T-helper 2 cell treated with Interferon-gamma antibody and Interleukin-4, amounts not matched to agents 5 μg/mL and 100 μg/mL, for 36 hours (primary cell): ENCODE measurements at regions not wholly inside any gene's neighbourhood (a gene's known extent, or its start where the extent isn't known, plus 50 kb on each side); places are given as distances from the start of the nearest gene placed in this dataset.

Experiments
- DNase-seq: peaks from one replicate; pipeline ENCODE4 v3.0.0; 2021; ENCODE audit warnings: low spot score
- H3K27ac Mint-ChIP-seq: one replicate; pipeline ENCODE4 v1.8.0; 2021; ENCODE audit warnings: mild to moderate bottlenecking, mixed read lengths
- H3K27me3 Mint-ChIP-seq: one replicate; pipeline ENCODE4 v1.8.0; 2021; ENCODE audit warnings: low read depth, mixed read lengths
- H3K36me3 Mint-ChIP-seq: one replicate; pipeline ENCODE4 v1.8.0; 2021; ENCODE audit warnings: low read depth, mixed read lengths
- H3K4me1 Mint-ChIP-seq: one replicate; pipeline ENCODE4 v1.8.0; 2021; ENCODE audit warnings: low read depth, mixed read lengths
- H3K4me3 Mint-ChIP-seq: one replicate; pipeline ENCODE4 v1.8.0; 2022; ENCODE audit warnings: mild to moderate bottlenecking, moderate library complexity, mixed read lengths
- H3K9me3 Mint-ChIP-seq: one replicate; pipeline ENCODE4 v1.8.0; 2021; ENCODE audit warnings: mixed read lengths

- Mint-ChIP-seq H3K27me3 (no peaks in the 10 kb centered on the region), H3K27ac (no peak overlapping the region), H3K36me3 (no peaks in the 10 kb centered on the region), H3K4me1 (no peaks in the 10 kb centered on the region), H3K4me3 (no peak overlapping the region), H3K9me3 (no peaks in the 10 kb centered on the region)
- no peak for DNase-seq
These were observed 138.7 kb downstream of the TDRD15 start for GRCh38 chr2:21262426-21262940.

DNA sequence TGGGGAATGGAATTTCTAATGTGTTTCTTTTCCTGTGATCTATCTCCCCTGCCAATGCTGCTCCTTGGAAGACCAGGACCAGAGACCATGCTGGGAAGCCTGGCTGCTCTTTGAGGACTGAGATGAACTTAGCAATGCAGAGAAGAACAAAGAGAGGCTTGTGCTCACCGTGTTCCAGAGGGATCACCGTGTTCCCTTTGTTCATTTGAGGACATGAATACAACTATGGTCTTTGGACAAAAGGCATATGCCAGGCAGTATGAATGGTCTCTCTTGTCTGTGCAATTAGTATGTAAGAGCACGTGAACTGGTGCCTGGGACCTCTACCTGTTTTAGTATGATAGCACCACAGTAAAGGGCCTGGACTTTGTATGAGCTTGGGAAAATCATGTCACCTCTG, 139.9 kb downstream of the TDRD15 start:
- Mint-ChIP-seq H3K27ac (no peak overlapping the region), H3K27me3 (no peaks in the 10 kb centered on the region), H3K36me3 (no peaks in the 10 kb centered on the region), H3K4me1 (no peaks in the 10 kb centered on the region), H3K9me3 (no peaks in the 10 kb centered on the region), H3K4me3 (no peak overlapping the region)
- no peak for DNase-seq

GRCh38 chr2:21265752-21266151, 142.0 kb downstream of the TDRD15 start:
- no peaks in the 10 kb centered on the region for H3K9me3 Mint-ChIP-seq

DNA sequence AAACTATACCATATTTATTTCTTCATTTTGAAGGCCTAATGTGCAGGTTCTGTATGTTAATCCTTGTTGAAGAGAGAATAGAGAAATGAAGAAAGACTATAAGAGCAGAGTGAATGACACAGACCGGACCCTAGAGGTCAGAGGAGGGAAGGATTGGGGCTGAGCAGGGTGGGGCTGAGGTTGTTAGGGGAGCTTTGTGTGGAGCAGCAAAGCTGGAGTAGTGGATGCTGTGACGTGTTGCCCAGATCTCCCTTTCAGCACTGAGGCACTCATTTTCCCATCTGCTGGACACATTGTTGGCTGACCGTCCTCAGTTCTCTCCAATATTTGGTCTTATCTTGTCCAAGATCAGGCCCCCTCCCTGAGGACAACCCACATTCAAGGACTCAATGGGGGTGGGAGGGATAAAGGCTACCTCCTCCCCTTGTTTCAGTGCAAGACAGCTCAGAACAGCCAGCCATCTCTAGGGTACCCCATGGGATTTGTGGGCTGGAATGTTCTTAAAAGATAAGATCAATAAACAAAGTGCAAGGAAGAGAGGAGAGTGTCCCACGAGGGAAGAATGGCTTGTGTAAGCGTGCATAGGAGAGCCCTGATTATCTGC, 143.6 kb downstream of the TDRD15 start:
- Mint-ChIP-seq H3K36me3 (no peaks in the 10 kb centered on the region), H3K9me3 (no peaks in the 10 kb centered on the region), H3K4me1 (no peaks in the 10 kb centered on the region), H3K27ac (no peak overlapping the region), H3K4me3 (no peak overlapping the region), H3K27me3 (no peaks in the 10 kb centered on the region)
- no peak for DNase-seq

More at GRCh38 chr2:21265752-21266151, 142.0 kb downstream of the TDRD15 start:
- no peaks in the 10 kb centered on the region for H3K27me3 Mint-ChIP-seq
- no peak overlapping the region for H3K27ac Mint-ChIP-seq
- no peaks in the 10 kb centered on the region for H3K36me3 Mint-ChIP-seq
- no peak for DNase-seq
- H3K4me1 Mint-ChIP-seq = no peaks in the 10 kb centered on the region
- no peak overlapping the region for H3K4me3 Mint-ChIP-seq

DNA sequence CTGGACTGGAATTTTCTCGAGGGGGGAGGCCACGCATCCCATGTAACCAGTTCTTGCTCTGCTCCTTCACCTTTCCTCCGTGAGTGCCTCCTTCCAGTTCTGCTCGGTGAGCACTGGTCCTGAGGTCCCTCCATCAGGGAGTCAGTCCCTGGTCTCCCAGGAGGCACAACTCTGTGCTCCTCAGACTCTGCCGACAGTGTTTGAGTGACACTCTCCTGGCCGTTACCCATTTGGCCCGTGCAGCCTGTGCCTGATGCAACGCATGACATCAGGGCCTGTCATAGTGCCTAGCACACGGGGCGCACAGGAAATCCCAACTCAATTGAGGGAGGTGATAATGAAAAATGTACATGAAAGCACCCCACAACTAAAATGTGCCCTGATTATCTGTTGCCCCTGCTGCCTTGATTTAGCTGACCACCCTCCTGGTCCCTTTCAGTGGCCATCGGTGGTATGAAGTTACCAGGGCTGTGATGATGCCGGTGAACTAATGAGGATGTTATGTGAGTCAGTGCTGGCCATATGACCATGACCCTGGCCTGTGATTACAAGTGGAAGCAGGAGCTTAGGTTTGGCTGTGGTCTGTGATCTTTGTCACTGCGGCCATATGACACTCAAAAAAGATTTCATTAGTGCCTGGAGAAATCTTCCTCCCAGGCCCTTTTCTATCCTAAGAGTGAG, 144.6 kb downstream of the TDRD15 start:
- Mint-ChIP-seq H3K4me3 (no peak overlapping the region), H3K27ac (no peak overlapping the region), H3K36me3 (no peaks in the 10 kb centered on the region), H3K27me3 (no peaks in the 10 kb centered on the region), H3K4me1 (no peaks in the 10 kb centered on the region), H3K9me3 (no peaks in the 10 kb centered on the region)
- no peak for DNase-seq

DNA sequence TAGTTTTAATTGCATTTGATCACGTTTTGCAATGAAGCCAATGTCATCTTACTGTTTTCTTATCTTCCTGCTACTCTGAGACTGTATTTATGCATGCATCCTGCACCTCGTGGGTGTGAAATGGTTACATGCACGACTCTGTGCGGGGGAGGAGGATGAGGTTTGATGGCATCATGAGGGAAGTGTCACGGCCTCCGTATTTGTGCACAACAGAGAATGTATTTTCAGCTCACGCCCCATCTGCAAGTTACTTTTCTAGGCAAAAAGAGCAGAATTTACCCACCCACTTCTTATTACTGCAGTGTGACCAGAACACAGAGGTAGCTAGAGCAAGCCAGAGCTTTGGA, 145.1 kb downstream of the TDRD15 start:
- H3K27ac Mint-ChIP-seq = no peak overlapping the region
- no peak for DNase-seq
- no peak overlapping the region for H3K4me3 Mint-ChIP-seq
- H3K36me3 Mint-ChIP-seq = no peaks in the 10 kb centered on the region
- H3K4me1 Mint-ChIP-seq = no peaks in the 10 kb centered on the region
- no peaks in the 10 kb centered on the region for H3K27me3 Mint-ChIP-seq
- no peaks in the 10 kb centered on the region for H3K9me3 Mint-ChIP-seq

- no peak for DNase-seq
- H3K27ac Mint-ChIP-seq = no peak overlapping the region
- H3K4me1 Mint-ChIP-seq = no peaks in the 10 kb centered on the region
- no peaks in the 10 kb centered on the region for H3K9me3 Mint-ChIP-seq
- no peaks in the 10 kb centered on the region for H3K27me3 Mint-ChIP-seq
- H3K4me3 Mint-ChIP-seq = no peak overlapping the region
- H3K36me3 Mint-ChIP-seq = no peaks in the 10 kb centered on the region
These were observed 145.6 kb downstream of the TDRD15 start for GRCh38 chr2:21269382-21269781.

DNA sequence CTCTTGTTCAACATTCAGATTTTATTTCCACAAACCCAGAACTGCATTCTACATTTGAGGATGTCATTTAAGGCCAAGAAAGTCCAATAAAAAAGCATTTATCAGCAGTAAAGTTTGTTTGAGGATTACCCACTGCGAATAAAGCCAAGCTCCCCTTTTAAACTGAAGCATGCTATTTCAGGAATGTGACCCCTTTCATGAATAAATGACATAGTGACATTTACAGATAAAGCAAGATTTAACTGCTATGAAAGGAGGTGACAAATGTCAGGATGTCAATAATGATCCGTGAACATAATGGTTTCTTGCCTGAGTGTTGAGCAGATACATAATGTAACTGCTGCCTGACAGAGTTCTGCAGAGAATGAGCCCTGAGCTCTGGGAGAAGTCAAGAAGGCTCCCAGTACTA, 146.3 kb downstream of the TDRD15 start:
- Mint-ChIP-seq H3K4me1 (no peaks in the 10 kb centered on the region), H3K27me3 (no peaks in the 10 kb centered on the region), H3K36me3 (no peaks in the 10 kb centered on the region), H3K9me3 (no peaks in the 10 kb centered on the region), H3K27ac (no peak overlapping the region), H3K4me3 (no peak overlapping the region)
- DNase-seq = no peak

DNA sequence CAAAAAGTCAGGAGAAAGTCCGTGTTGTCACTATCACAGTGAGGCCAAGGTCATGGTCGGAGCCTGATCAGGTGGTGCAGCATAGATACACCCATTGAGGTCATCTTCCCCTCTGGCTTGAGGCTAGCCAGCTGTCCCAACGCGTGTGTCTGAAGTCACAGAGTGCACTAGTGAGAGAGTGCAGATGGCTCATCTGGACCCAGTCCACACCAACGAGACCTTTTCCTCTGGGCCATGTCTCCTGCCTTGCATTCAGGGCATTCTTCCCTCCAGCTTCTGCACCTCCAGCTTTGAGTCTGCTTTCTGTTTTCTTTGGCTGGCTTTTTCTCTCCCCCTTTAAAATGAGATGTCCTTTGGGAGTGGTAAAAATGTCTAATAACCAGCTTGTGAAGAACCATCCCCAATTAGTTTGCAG, 146.9 kb downstream of the TDRD15 start:
- no peak overlapping the region for H3K4me3 Mint-ChIP-seq
- no peak overlapping the region for H3K27ac Mint-ChIP-seq

DNA sequence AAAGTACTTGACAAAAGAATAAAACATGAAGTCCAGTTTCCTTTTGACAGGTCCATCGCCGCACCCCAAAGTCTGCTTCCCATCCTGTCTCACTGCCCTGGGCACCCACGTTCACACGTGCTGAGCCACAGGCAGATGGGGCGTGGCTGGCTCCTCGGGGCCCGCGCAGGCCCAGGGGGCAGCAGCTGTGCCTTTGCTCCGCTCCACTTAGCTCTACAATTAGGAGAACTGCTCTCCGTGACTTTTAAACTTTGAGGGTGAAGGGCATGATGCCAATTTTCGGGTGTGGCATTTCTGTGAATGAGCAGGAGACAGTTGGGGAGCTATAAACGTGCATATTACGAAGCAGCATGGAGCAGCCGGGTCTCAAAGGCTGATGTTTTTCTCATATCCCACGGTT, 152.4 kb downstream of the TDRD15 start:
- H3K9me3 Mint-ChIP-seq = no peaks in the 10 kb centered on the region
- H3K4me1 Mint-ChIP-seq = no peaks in the 10 kb centered on the region
- no peaks in the 10 kb centered on the region for H3K27me3 Mint-ChIP-seq
- H3K27ac Mint-ChIP-seq = no peak overlapping the region
- no peaks in the 10 kb centered on the region for H3K36me3 Mint-ChIP-seq
- no peak overlapping the region for H3K4me3 Mint-ChIP-seq
- DNase-seq = no peak

More for the DNA sequence above, 146.9 kb downstream of the TDRD15 start:
- Mint-ChIP-seq H3K27me3 (no peaks in the 10 kb centered on the region), H3K36me3 (no peaks in the 10 kb centered on the region), H3K4me1 (no peaks in the 10 kb centered on the region), H3K9me3 (no peaks in the 10 kb centered on the region)
- DNase-seq = no peak

GRCh38 chr2:21277068-21278056, 153.6 kb downstream of the TDRD15 start:
- H3K4me3 Mint-ChIP-seq = no peak overlapping the region
- no peaks in the 10 kb centered on the region for H3K9me3 Mint-ChIP-seq
- H3K27me3 Mint-ChIP-seq = no peaks in the 10 kb centered on the region
- H3K4me1 Mint-ChIP-seq = no peaks in the 10 kb centered on the region
- no peak overlapping the region for H3K27ac Mint-ChIP-seq
- DNase-seq = no peak
- H3K36me3 Mint-ChIP-seq = no peaks in the 10 kb centered on the region

DNA sequence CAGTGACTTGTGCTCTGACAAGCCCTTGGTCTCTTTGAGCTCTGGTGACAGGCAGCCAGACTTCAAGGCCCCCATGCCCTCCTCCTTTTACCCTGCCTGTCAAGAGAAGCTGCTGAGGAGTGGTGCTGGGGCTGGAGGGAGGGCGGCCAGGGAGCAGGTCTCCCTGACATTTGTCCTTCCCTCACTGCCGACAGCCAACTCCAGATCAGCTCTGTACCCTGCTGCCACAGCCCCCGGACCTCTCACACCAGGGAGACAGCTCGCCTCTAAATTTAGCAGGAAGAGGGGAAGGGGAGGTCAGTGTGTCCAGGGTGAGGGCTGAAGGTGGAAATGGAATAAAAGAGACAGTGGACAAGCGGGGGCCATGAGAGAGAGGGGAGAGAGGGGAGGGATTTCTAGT, 155.8 kb downstream of the TDRD15 start:
- H3K36me3 Mint-ChIP-seq = no peaks in the 10 kb centered on the region
- H3K27ac Mint-ChIP-seq = no peak overlapping the region
- H3K27me3 Mint-ChIP-seq = no peaks in the 10 kb centered on the region
- no peak for DNase-seq
- H3K4me1 Mint-ChIP-seq = no peaks in the 10 kb centered on the region
- H3K9me3 Mint-ChIP-seq = no peaks in the 10 kb centered on the region
- H3K4me3 Mint-ChIP-seq = no peak overlapping the region

GRCh38 chr2:21280793-21281192, 157.0 kb downstream of the TDRD15 start:
- no peak for DNase-seq
- Mint-ChIP-seq H3K36me3 (no peaks in the 10 kb centered on the region), H3K4me1 (no peaks in the 10 kb centered on the region), H3K9me3 (no peaks in the 10 kb centered on the region), H3K27ac (no peak overlapping the region), H3K27me3 (no peaks in the 10 kb centered on the region), H3K4me3 (no peak overlapping the region)

DNA sequence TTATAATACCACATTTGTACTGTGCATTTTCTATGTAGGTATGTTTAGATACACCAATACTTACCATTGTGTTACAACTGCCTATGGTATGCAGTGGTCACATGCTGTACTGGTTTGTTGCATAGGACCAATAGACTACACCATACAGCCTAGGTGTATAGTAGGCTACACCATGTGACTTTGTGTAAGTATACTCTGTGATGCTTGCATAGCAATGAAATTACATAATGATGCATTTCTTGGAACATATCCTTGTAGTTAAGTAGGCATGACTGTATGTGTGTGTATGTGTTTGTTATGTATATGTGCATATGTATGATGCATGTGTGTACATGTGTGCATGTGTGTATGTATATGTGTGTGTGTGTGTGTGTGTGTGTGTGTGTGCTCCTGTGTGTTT, 157.6 kb downstream of the TDRD15 start:
- Mint-ChIP-seq H3K4me1 (no peaks in the 10 kb centered on the region), H3K36me3 (no peaks in the 10 kb centered on the region)
- DNase-seq = no peak

More for the DNA sequence above, 157.6 kb downstream of the TDRD15 start:
- Mint-ChIP-seq H3K27ac (no peak overlapping the region), H3K9me3 (no peaks in the 10 kb centered on the region), H3K27me3 (no peaks in the 10 kb centered on the region), H3K4me3 (no peak overlapping the region)
